ENCODE measurements at regions not wholly inside any gene's neighbourhood (a gene's known extent, or its start where the extent isn't known, plus 50 kb on each side); places are given as distances from the start of the nearest gene placed in this dataset.

GRCh38 chr13:75931116-75931515, 295.0 kb downstream of the LMO7 start:
- TF ChIP-seq, protein P1, sequence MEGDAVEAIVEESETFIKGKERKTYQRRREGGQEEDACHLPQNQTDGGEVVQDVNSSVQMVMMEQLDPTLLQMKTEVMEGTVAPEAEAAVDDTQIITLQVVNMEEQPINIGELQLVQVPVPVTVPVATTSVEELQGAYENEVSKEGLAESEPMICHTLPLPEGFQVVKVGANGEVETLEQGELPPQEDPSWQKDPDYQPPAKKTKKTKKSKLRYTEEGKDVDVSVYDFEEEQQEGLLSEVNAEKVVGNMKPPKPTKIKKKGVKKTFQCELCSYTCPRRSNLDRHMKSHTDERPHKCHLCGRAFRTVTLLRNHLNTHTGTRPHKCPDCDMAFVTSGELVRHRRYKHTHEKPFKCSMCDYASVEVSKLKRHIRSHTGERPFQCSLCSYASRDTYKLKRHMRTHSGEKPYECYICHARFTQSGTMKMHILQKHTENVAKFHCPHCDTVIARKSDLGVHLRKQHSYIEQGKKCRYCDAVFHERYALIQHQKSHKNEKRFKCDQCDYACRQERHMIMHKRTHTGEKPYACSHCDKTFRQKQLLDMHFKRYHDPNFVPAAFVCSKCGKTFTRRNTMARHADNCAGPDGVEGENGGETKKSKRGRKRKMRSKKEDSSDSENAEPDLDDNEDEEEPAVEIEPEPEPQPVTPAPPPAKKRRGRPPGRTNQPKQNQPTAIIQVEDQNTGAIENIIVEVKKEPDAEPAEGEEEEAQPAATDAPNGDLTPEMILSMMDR (IDR thresholded peaks at IDR 0.05) = no peak
- TF ChIP-seq POLR2A (IDR thresholded peaks at IDR 0.05) = no peak
- WGBS, 2 donors = 92 to 100% methylated on average over 1 of the region's 1 CpG

DNA sequence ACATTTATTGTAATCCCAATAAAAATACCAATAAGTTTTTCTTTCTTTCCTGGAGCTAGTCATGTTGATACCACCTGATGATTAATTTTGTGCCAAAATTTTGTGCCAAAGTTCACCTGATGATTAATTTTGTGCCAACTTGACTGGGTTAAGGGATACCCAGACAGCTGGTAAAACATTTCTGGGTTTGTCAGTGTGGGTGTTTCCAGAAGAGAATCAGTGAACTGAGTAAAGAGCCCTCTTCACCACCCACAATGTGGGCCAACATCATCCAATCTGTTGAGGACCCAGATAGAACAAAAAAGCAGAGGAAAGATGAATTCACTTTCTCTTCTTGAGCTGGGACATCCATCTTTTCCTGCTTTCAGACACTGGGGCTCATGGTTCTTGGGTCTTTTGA, 292.9 kb downstream of the LMO7 start:
- H3K4me3 ChIP-seq = no peak overlapping the region
- no peak for ATAC-seq
- H3K27ac ChIP-seq = no peak overlapping the region
- TF ChIP-seq, protein P1 (IDR thresholded peaks at IDR 0.05) = no peak
- TF ChIP-seq POLR2A (IDR thresholded peaks at IDR 0.05) = no peak
- no peaks in the 10 kb centered on the region for H3K36me3 ChIP-seq (replicated peaks in 1 of 2; ENCODE audit: insufficient read depth in 1 of 2, low read depth in 2 of 2)
- DNase-seq = no peak
- no peaks in the 10 kb centered on the region for H3K4me1 ChIP-seq
- intact Hi-C loops (cut with DNase I) = no loop called here
- H3K9me3 ChIP-seq = no peaks in the 10 kb centered on the region
- no peaks in the 10 kb centered on the region for H3K27me3 ChIP-seq

More at GRCh38 chr13:75931116-75931515, 295.0 kb downstream of the LMO7 start:
- Histone ChIP-seq H3K4me1 (no peaks in the 10 kb centered on the region), H3K36me3 (replicated peaks in 1 of 2; ENCODE audit: insufficient read depth in 1 of 2, low read depth in 2 of 2) (no peaks in the 10 kb centered on the region), H3K27ac (no peak overlapping the region), H3K9me3 (no peaks in the 10 kb centered on the region), H3K27me3 (no peaks in the 10 kb centered on the region), H3K4me3 (no peak overlapping the region)
- intact Hi-C loops (cut with DNase I) = no loop called here
- ATAC-seq = no peak
- no peak for DNase-seq

- H3K9me3 ChIP-seq = no peaks in the 10 kb centered on the region
- intact Hi-C loops (cut with DNase I) = no loop called here
These were observed 291.1 kb downstream of the LMO7 start for GRCh38 chr13:75927183-75927669.

GRCh38 chr13:75920536-75920935, 284.4 kb downstream of the LMO7 start:
- DNase-seq (no peak), ATAC-seq (no peak)
- Histone ChIP-seq H3K27me3 (no peaks in the 10 kb centered on the region), H3K27ac (no peak overlapping the region), H3K9me3 (no peaks in the 10 kb centered on the region), H3K4me1 (no peaks in the 10 kb centered on the region), H3K4me3 (no peak overlapping the region), H3K36me3 (replicated peaks in 1 of 2; ENCODE audit: insufficient read depth in 1 of 2, low read depth in 2 of 2) (no peaks in the 10 kb centered on the region)
- intact Hi-C loops (cut with DNase I) = no loop called here
- TF ChIP-seq, protein P1 (IDR thresholded peaks at IDR 0.05) = no peak
- TF ChIP-seq POLR2A (IDR thresholded peaks at IDR 0.05) = no peak
- WGBS, 2 donors = 92 to 96% methylated on average over 1 of the region's 1 CpG

More at GRCh38 chr13:75927183-75927669, 291.1 kb downstream of the LMO7 start:
- ATAC-seq (no peak), DNase-seq (no peak)
- WGBS, 2 donors = 73 to 88% methylated on average over 2 of the region's 2 CpGs
- no peaks in the 10 kb centered on the region for H3K36me3 ChIP-seq (replicated peaks in 1 of 2; ENCODE audit: insufficient read depth in 1 of 2, low read depth in 2 of 2)
- no peaks in the 10 kb centered on the region for H3K4me1 ChIP-seq
- no peaks in the 10 kb centered on the region for H3K27me3 ChIP-seq
- H3K4me3 ChIP-seq = no peak overlapping the region
- TF ChIP-seq POLR2A (IDR thresholded peaks at IDR 0.05) = no peak
- TF ChIP-seq, protein P1 (IDR thresholded peaks at IDR 0.05) = no peak
- no peak overlapping the region for H3K27ac ChIP-seq

DNA sequence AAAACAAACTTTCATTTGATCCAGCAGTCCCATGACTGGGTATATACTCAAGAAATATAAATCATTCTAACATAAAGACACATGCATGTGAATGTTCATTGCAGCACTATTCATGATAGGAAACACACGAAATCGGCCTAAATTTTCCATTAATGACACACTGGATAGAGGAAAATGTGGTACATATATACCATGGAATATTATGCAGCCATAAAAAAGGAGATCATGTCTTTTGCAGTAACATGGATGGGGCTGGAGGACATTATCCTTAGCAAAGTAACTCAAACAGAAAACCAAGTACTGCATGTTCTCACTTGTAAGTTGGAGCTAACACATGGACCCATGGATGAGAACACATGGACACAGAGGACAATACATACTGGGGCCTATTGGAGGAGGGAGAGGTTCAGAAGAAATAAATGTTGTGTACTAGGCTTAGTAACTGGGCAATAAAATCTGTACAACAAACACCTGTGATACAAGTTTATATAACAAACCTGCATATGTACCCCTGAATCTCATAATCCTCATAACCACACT, 283.6 kb downstream of the LMO7 start:
- WGBS, 2 donors = 65 to 67% methylated on average over 2 of the region's 2 CpGs
- intact Hi-C loops (cut with DNase I) = no loop called here
- H3K9me3 ChIP-seq = no peaks in the 10 kb centered on the region

More for the DNA sequence above, 283.6 kb downstream of the LMO7 start:
- Histone ChIP-seq H3K27ac (no peak overlapping the region), H3K36me3 (replicated peaks in 1 of 2; ENCODE audit: insufficient read depth in 1 of 2, low read depth in 2 of 2) (no peaks in the 10 kb centered on the region), H3K27me3 (no peaks in the 10 kb centered on the region), H3K4me3 (no peak overlapping the region), H3K4me1 (no peaks in the 10 kb centered on the region)
- ATAC-seq (no peak), DNase-seq (no peak)
- no peak for TF ChIP-seq POLR2A (IDR thresholded peaks at IDR 0.05)
- TF ChIP-seq, protein P1 (IDR thresholded peaks at IDR 0.05) = no peak

Measured in body of pancreas (tissue), 4 donors.